ENCODE measurements at regions not wholly inside any gene's neighbourhood (a gene's known extent, or its start where the extent isn't known, plus 50 kb on each side); places are given as distances from the start of the nearest gene placed in this dataset.
"Not testable (repeated sequence)": the region's sequence is repeated elsewhere in the genome, so short reads cannot be mapped to it uniquely, and the experiment has no call there.

DNA sequence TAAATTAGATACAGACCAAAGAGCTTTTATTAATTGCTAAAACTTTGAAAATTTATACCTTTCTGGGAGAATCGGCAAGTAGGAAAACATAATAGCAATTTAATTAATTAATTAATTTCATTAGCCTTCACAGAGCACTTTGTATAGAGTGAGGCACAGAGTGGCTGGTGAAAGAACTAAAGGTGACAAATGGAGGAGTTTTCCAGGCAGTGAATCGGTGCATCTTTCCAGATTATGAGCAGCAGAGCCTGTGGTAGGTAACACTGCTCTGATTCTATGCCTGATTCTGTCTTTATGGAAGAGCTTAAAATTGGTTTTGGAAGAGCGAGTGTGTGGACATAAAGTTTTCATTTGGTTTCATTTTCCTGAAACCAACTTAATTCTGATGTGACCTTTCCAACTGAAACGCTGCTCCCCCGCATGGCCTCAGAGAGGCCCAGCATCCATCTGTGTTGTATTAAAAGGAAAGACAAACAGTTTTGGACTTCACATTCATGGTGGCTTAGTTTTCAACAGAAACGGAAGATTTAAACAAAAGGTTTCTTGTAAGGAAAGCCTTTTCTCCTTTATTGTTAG lies 188.9 kb upstream of the RPS23 start:
- DNase-seq: no peak

- DNase-seq: no peak
Observed at GRCh38 chr5:82465235-82465634, 187.1 kb upstream of the RPS23 start.

DNA sequence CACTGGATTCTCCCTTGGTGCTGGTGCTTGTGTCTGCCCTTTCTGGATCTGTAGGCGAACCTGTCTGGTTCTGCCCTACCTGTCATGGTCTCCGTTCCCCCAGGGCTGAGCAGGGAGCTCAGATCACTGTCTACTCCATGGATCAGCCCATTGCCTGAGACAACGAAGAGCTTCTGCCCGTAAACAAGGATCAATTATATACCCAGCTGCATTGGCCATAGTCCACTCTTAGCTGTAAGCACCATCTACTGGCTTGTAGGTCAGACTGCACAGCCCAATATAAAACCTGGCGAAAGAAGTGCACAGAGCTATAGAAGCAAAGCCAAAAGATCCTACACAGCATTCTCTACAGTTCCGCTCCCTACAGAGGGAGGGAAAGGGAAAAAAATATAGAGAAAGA lies 181.5 kb upstream of the RPS23 start:
- DNase-seq: no peak

GRCh38 chr5:82455317-82455716 lies 177.2 kb upstream of the RPS23 start:
- not testable (repeated sequence) for DNase-seq

GRCh38 chr5:82448374-82448773 lies 170.2 kb upstream of the RPS23 start:
- DNase-seq: no peak

- no peak for DNase-seq
Observed at GRCh38 chr5:82447913-82448312, 169.8 kb upstream of the RPS23 start.

- no peak for DNase-seq
Observed at GRCh38 chr5:82446809-82447208, 168.7 kb upstream of the RPS23 start.

GRCh38 chr5:82445726-82446335 lies 167.7 kb upstream of the RPS23 start:
- DNase-seq: no peak

GRCh38 chr5:82439750-82440445 lies 161.7 kb upstream of the RPS23 start:
- no peak for DNase-seq

GRCh38 chr5:82437565-82437964 lies 159.4 kb upstream of the RPS23 start:
- not testable (repeated sequence) for DNase-seq

GRCh38 chr5:82436291-82436690 lies 158.1 kb upstream of the RPS23 start:
- DNase-seq: no peak

DNA sequence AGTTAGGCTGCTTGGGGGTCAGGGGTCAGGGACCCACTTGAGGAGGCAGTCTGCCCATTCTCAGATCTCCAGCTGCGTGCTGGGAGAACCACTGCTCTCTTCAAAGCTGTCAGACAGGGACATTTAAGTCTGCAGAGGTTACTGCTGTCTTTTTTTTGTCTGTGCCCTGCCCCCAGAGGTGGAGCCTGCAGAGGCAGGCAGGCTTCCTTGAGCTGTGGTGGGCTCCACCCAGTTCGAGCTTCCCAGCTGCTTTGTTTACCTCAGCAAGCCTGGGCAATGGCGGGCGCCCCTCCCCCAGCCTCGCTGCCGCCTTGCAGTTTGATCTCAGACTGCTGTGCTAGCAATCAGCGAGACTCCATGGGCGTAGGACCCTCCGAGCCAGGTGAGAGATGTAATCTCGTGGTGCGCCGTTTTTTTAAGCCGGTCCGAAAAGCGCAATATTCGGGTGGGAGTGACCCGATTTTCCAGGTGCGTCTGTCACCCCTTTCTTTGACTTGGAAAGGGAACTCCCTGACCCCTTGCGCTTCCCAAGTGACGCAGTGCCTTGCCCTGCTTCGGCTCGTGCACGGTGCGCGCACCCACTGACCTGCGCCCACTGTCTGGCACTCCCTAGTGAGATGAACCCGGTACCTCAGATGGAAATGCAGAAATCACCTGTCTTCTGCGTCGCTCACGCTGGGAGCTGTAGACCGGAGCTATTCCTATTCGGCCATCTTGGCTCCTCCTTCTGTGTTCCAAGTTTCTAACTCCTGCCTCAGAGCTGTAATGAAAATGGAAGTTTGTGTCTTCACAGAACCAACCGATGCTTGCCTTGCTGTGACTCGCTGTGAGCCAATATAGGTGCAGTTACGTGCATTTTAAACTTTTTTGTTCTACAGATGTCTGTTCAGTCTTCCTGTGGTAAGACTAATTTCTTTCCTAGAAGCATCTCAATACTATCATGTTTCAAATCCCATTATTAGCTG lies 156.8 kb upstream of the RPS23 start:
- not testable (repeated sequence) for DNase-seq

GRCh38 chr5:82426464-82427154 lies 148.5 kb upstream of the RPS23 start:
- no peak for DNase-seq

DNA sequence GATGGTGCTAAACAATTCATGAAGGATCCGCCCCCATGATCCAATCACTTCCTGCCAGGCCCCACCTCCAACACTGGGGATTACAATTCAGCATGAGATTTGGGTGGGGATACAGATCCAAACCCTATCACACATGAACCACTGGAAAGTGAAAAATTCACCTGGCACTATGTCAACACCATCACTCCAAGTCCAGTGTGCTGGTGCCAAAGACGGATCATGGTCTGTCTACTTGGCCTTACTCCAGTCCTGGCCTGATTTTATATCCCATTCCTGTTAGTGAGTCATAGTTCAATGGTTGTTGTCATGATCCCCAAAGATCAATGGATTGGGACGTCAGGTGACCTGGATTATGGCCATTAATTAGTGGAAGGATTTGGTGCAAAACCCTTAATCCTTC lies 147.4 kb upstream of the RPS23 start:
- no peak for DNase-seq

- DNase-seq: peak; percentile 70
Observed at GRCh38 chr5:82424211-82424610, 146.1 kb upstream of the RPS23 start.

GRCh38 chr5:82422751-82423181 lies 144.6 kb upstream of the RPS23 start:
- no peak for DNase-seq

DNA sequence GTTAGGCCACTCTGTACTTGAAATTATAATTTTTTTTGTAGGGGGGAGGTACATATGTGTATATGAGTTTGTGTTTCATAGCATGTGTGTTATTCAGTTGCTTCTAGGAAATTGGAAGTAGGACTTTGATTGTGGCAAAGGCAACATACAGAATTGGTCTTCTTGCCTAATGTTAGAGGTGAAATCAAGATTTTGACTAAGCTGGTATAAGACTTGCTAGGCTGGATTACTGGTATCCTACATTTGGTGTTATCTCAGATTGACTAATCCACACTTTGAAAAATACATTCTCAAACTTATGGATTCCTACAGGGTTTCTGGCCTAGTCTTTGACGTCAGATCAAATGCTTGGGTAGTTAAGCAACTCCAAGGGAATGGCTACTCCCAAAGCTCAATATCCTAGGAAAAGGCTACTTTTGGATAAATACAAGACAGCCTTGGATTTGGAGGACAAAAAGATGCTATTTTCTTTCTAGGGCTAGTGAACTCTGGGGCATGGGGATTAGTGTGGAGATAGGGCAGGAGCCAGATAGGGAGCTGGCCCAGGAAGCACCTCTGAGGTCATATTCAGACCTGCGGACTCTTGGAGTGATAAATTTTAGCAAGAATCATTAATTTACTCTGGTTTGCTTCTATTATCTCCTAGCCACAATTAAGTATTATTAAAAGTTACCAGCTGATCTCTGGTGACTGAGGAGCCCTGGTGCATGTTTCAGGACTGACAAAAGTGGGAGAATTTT lies 144.0 kb upstream of the RPS23 start:
- DNase-seq: no peak

GRCh38 chr5:82421119-82421518 lies 143.0 kb upstream of the RPS23 start:
- DNase-seq: no peak

DNA sequence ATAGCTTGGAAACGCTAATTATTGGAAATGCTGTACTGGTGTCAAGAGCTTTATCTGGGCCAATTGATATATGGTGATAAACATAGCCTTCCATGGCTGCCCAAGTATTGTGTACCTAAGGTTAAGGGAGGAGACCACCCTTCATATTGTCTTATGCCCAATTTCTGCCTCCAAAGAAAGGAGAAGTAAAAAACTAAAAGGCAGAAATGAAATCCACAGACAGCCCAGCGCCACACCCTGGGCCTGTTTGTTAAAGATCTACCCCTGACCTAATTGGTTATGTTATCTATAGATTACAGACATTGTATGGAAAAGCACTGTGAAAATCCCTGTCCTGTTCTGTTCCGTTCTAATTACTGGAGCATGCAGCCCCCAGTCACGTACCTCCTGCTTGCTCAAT lies 142.4 kb upstream of the RPS23 start:
- not testable (repeated sequence) for DNase-seq

- DNase-seq: no peak
Observed at GRCh38 chr5:82419559-82420332, 141.6 kb upstream of the RPS23 start.

DNA sequence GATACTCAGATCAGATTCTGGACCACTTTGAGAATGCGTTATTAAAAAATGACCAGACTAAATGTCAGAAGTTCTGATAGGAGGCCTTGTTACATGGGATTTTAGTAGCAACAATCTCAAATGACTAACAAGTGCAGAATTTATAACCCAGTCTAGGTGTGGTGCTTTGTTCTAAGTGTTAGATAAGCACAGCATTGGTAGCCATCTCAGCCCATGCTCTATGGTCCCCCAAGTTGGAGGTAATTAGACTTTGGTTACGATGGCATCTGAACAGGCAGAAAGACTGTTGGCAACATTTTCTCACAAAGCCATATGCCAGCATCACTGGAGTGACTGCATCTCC lies 140.4 kb upstream of the RPS23 start:
- DNase-seq: no peak

Measured in NCI-H524 treated with DMSO at 0.1 percent for 48 hours (cell line).